MG63 (cell line): ENCODE measurements at regions not wholly inside any gene's neighbourhood (a gene's known extent, or its start where the extent isn't known, plus 50 kb on each side); places are given as distances from the start of the nearest gene placed in this dataset.

Source experiments
- DNase-seq: peaks from one replicate; pipeline ENCODE4 v3.0.0-alpha.2; 2020
- H3K27me3 ChIP-seq: fragments of 250-450 bp; sonication (Bioruptor Pico); 2 replicates; pipeline ENCODE4 v1.5.1; 2020; ENCODE audit warnings: mild to moderate bottlenecking, moderate library complexity
- H3K36me3 ChIP-seq: fragments of 250-450 bp; sonication (Bioruptor Pico); 2 replicates; pipeline ENCODE4 v1.5.1; 2020; ENCODE audit warnings: mild to moderate bottlenecking, moderate library complexity
- H3K4me3 ChIP-seq: fragments of 250-450 bp; sonication (Bioruptor Pico); 2 replicates; pipeline ENCODE4 v1.5.1; 2020; ENCODE audit warnings: mild to moderate bottlenecking, moderate library complexity
- H3K9me3 ChIP-seq: fragments of 250-450 bp; sonication (Bioruptor Pico); 2 replicates; pipeline ENCODE4 v1.5.1; 2020; ENCODE audit warnings: mild to moderate bottlenecking, moderate library complexity

- Histone ChIP-seq H3K9me3 (peaks cover 2% of the 10 kb centered on the region; the same call in 1 of the 2 replicates), H3K36me3 (no peaks in the 10 kb centered on the region), H3K27me3 (no peaks in the 10 kb centered on the region), H3K4me3 (no peak overlapping the region)
- no peak for DNase-seq
These were observed 87.8 kb upstream of the SHANK2 start for GRCh38 chr11:71340086-71340606.

- DNase-seq = no peak
- H3K36me3 ChIP-seq = no peaks in the 10 kb centered on the region
- H3K27me3 ChIP-seq = no peaks in the 10 kb centered on the region
- peaks cover 2% of the 10 kb centered on the region; the same call in 1 of the 2 replicates for H3K9me3 ChIP-seq
- H3K4me3 ChIP-seq = no peak overlapping the region
These were observed 87.1 kb upstream of the SHANK2 start for GRCh38 chr11:71339396-71339881.

- no peak overlapping the region for H3K4me3 ChIP-seq
- DNase-seq = peak; percentile 32
- H3K27me3 ChIP-seq = no peaks in the 10 kb centered on the region
- H3K9me3 ChIP-seq = peaks cover 3% of the 10 kb centered on the region
- H3K36me3 ChIP-seq = no peaks in the 10 kb centered on the region
These were observed 86.5 kb upstream of the SHANK2 start for GRCh38 chr11:71338801-71339395.

- no peaks in the 10 kb centered on the region for H3K27me3 ChIP-seq
- H3K36me3 ChIP-seq = no peaks in the 10 kb centered on the region
- peaks cover 13% of the 10 kb centered on the region for H3K9me3 ChIP-seq
- DNase-seq = no peak
- no peak overlapping the region for H3K4me3 ChIP-seq
These were observed 84.8 kb upstream of the SHANK2 start for GRCh38 chr11:71336996-71337754.

- no peak for DNase-seq
- Histone ChIP-seq H3K4me3 (no peak overlapping the region), H3K27me3 (no peaks in the 10 kb centered on the region), H3K36me3 (no peaks in the 10 kb centered on the region), H3K9me3 (peaks cover 15% of the 10 kb centered on the region)
These were observed 84.0 kb upstream of the SHANK2 start for GRCh38 chr11:71336176-71336995.

GRCh38 chr11:71335371-71335770 lies 83.0 kb upstream of the SHANK2 start:
- no peak for DNase-seq
- H3K27me3 ChIP-seq = no peaks in the 10 kb centered on the region
- H3K4me3 ChIP-seq = no peak overlapping the region
- H3K9me3 ChIP-seq = peaks cover 15% of the 10 kb centered on the region
- H3K36me3 ChIP-seq = no peaks in the 10 kb centered on the region

GRCh38 chr11:71334191-71334590 lies 81.8 kb upstream of the SHANK2 start:
- peaks cover 15% of the 10 kb centered on the region for H3K9me3 ChIP-seq
- H3K27me3 ChIP-seq = no peaks in the 10 kb centered on the region
- no peak for DNase-seq
- H3K36me3 ChIP-seq = no peaks in the 10 kb centered on the region
- H3K4me3 ChIP-seq = no peak overlapping the region

- no peak for DNase-seq
- Histone ChIP-seq H3K27me3 (no peaks in the 10 kb centered on the region), H3K4me3 (no peak overlapping the region), H3K9me3 (peaks cover 15% of the 10 kb centered on the region), H3K36me3 (no peaks in the 10 kb centered on the region)
These were observed 81.1 kb upstream of the SHANK2 start for GRCh38 chr11:71333473-71333872.

GRCh38 chr11:71332447-71332846 lies 80.1 kb upstream of the SHANK2 start:
- no peaks in the 10 kb centered on the region for H3K36me3 ChIP-seq
- no peak for DNase-seq
- peaks cover 13% of the 10 kb centered on the region for H3K9me3 ChIP-seq
- no peaks in the 10 kb centered on the region for H3K27me3 ChIP-seq
- H3K4me3 ChIP-seq = no peak overlapping the region

- no peak for DNase-seq
- Histone ChIP-seq H3K36me3 (no peaks in the 10 kb centered on the region), H3K27me3 (no peaks in the 10 kb centered on the region), H3K9me3 (peaks cover 13% of the 10 kb centered on the region), H3K4me3 (no peak overlapping the region)
These were observed 79.7 kb upstream of the SHANK2 start for GRCh38 chr11:71332046-71332445.

- DNase-seq = no peak
- H3K9me3 ChIP-seq = peaks cover 13% of the 10 kb centered on the region
- no peak overlapping the region for H3K4me3 ChIP-seq
- H3K36me3 ChIP-seq = no peaks in the 10 kb centered on the region
- no peaks in the 10 kb centered on the region for H3K27me3 ChIP-seq
These were observed 79.3 kb upstream of the SHANK2 start for GRCh38 chr11:71331631-71332030.

- Histone ChIP-seq H3K9me3 (peaks cover 13% of the 10 kb centered on the region), H3K27me3 (no peaks in the 10 kb centered on the region), H3K4me3 (no peak overlapping the region), H3K36me3 (no peaks in the 10 kb centered on the region)
- no peak for DNase-seq
These were observed 78.6 kb upstream of the SHANK2 start for GRCh38 chr11:71330996-71331395.

GRCh38 chr11:71330349-71330748 lies 78.0 kb upstream of the SHANK2 start:
- Histone ChIP-seq H3K9me3 (peaks cover 13% of the 10 kb centered on the region), H3K36me3 (no peaks in the 10 kb centered on the region), H3K4me3 (no peak overlapping the region), H3K27me3 (no peaks in the 10 kb centered on the region)
- DNase-seq = no peak

- H3K9me3 ChIP-seq = peaks cover 13% of the 10 kb centered on the region
- no peaks in the 10 kb centered on the region for H3K36me3 ChIP-seq
- no peak for DNase-seq
- no peak overlapping the region for H3K4me3 ChIP-seq
- no peaks in the 10 kb centered on the region for H3K27me3 ChIP-seq
These were observed 77.4 kb upstream of the SHANK2 start for GRCh38 chr11:71329786-71330185.

- no peak for DNase-seq
- Histone ChIP-seq H3K27me3 (no peaks in the 10 kb centered on the region), H3K36me3 (no peaks in the 10 kb centered on the region), H3K4me3 (no peak overlapping the region), H3K9me3 (peaks cover 13% of the 10 kb centered on the region)
These were observed 76.8 kb upstream of the SHANK2 start for GRCh38 chr11:71329165-71329510.

GRCh38 chr11:71327156-71328085 lies 75.0 kb upstream of the SHANK2 start:
- H3K4me3 ChIP-seq = no peak overlapping the region
- no peaks in the 10 kb centered on the region for H3K27me3 ChIP-seq

More at GRCh38 chr11:71327156-71328085, 75.0 kb upstream of the SHANK2 start:
- Histone ChIP-seq H3K36me3 (no peaks in the 10 kb centered on the region), H3K9me3 (0 out of 2 replicates have a peak, but pooled peaks cover 2% of the 10 kb centered on the region)
- no peak for DNase-seq
